ENCODE measurements at regions not wholly inside any gene's neighbourhood (a gene's known extent, or its start where the extent isn't known, plus 50 kb on each side); places are given as distances from the start of the nearest gene placed in this dataset.
A peak's percentile ranks its signal among the peaks of the same experiment; 100 is the strongest.
"Not testable (repeated sequence)": the region's sequence is repeated elsewhere in the genome, so short reads cannot be mapped to it uniquely, and the experiment has no call there.

DNA sequence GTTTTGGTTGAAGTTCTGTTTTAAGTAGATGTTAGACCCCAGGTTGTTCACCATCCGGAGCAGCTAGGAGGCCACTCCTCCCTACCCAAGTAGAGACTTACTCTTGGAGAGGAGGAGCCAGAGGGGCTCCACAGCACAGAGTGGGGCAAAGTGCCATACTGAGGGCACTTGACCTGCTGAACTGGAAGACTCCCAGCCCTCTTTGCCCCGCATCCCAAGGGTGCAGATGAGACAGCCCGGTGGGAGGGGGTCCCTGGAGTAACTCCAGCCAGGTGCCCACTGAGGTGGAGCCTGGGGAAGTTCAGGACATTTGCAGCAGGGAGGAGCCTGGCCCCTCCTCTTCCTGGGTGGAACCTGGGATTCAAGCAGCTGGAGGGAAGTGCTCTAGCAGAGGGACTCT is 102.1 kb upstream of the GPR6 start:
- no peak for DNase-seq

DNA sequence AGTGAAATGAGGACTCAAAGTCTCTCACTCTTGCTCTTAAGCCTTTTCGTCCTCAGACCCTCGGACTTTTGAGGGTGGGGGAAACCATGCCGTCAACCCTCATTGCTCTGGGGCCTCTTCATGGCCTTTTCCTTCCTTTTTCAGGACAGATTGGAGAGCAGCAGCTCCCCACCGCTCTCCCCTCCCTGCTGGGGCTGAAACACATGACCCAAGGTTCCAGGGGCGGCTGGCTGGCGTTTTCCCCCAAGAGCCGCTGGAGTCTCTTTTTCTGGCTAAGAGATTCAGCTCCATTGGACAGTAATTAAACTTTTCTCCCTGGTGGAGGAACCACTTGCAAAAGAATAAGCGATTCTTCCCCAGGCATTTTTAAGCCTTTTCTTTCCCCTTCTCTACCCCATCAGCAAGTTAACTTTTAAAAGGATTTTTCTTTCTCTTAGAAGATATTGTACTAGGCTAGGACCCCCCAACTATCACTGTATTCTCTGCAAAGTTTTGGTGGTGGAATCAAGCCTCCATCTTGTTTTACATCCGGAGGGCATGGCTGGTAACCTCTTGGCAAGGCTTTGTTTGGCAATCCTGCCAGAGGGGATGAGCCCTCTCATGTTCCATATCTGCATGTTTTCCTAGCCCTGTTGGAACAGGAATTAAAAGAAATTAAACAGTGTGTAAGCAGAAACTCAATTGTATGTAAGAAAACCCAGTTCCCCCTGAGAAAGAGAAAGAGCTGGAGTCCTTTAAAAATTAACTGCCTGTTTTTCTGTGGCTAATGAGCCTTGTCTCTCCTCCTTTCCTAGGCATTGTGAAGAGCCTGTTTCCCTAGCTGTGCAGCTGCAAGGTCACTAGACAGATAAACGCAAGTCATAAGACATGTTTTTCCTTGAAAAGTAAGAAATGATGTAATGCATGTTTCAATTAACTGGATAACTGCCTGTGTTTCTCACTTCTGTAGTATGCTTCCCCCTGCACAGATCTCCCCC is 100.8 kb upstream of the GPR6 start:
- DNase-seq: no peak

DNA sequence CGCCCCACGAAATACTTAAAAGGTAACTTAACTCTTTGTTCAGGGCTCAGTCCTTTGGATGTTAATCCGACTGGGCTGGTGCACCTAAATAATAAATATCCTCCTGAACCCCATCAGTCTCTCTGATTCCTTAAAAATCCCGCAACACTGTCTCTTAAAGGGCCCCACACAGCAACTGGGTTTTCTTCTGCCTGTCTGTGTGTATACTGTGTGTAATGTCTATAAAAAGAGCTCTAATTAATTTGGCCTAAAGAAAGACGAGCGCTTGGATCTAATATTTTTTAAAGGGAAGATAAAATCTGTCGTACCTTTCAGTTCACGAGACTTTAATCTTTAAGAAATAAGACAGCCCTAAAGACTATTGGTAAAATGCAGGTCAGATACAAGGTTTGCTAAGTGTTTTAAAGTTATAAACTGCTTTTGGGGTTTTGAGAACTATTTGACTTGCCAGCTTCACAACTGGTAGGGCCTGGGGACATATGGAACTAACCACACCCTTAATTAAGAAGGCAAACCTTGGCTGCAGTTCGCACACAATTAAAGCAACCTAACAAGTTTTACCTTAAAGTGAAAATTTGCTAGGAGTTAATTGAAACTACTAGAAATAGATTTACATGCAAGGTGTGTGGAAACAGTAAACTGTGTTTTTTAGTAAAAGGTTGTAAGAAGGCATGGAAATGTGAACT is 100.0 kb upstream of the GPR6 start:
- not testable (repeated sequence) for DNase-seq

DNA sequence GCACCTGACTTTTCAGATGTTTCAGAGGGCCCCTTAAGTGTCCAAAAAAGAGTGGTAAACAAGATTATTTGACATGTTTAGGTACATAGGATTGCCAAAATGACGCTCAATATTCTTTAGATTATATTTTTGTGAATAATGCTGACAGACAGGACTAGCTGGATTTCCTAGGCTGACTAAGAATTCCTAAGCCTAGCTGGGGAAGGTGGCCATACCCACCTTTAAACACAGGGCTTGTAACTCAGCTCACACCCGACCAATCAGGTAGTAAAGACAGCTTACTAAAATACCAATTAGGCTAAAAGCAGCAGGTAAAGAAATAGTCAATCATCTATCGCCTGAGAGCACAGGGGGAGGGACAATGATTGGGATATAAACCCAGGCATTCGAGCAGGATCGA is 99.0 kb upstream of the GPR6 start:
- not testable (repeated sequence) for DNase-seq

DNA sequence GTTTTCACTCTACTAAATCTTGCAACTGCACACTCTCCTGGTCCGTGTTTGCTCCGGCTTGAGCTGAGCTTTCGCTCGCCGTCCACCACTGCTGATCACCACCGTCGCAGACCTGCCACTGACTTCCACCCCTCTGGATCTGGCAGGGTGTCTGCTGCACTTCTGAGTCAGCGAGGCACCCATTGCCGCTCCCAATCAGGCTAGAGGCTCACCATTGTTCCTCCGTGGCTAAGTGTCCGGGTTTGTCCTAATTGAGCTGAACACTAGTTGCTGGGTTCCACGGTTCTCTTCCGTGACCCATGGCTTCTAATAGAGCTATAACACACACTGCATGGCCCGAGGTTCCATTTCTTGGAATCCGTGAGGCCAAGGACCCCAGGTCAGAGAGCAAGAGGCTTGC is 98.6 kb upstream of the GPR6 start:
- DNase-seq: no peak

DNA sequence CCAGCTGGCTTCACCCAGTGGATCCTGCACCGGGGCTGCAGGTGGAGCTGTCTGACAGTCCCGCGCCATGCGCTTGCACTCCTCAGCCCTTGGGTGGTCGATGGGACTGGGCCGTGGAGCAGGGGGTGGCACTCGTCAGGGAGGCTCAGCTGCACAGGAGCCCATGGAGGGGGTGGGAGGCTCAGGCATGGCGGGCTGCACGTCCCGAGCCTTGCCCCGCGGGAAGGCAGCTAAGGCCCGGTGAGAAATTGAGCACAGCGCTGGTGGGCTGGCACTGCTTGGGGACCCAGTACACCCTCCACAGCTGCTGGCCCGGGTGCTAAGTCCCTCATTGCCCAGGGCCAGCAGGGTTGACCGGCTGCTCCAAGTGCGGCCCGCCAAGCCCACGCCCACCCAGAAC is 97.0 kb upstream of the GPR6 start:
- DNase-seq: not testable (repeated sequence)

DNA sequence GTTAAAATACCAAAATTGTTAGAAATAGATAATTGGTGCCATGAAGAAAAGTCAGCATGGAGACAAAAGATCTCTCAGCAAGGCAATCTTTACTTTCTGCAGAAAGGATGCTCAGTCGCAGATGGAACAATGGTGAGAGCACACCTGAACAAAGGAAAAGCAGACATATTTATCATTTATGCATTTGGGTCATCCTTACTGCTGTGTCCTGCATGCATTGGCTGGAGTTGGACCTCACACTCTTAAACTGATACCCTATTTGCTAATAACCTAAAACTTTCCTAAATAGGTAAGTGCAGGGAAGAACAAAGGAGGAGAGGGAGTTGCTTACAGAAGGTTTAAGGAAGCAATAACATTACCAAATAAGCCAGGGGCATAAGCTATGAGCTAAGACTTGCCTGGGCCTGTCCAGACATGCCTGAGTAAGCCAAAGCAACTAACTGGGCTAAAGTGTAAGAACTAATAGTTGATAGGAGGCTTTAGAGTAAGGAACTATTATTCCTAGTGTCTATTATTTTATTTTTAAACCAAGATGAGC is 96.1 kb upstream of the GPR6 start:
- not testable (repeated sequence) for DNase-seq

DNA sequence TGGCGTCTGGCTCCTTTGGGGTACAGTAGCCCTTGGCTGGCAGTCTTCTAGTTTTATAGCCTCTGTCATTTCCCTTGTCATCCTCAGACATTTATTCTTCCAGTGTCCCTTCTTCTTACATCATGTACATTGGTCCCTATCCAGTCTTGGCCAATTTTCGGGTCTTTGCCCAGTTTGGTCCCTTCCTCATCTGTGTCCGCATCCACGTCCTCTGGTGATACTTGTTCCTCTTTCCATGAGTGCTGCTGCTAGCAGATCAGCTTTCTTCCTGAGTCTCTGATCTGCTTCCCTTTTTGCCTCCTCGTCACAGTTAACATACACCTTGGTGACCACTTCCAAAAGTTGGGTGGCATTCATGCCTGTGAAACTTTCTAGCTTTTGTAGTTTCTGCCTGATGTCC is 86.2 kb upstream of the GPR6 start:
- no peak for DNase-seq

DNA sequence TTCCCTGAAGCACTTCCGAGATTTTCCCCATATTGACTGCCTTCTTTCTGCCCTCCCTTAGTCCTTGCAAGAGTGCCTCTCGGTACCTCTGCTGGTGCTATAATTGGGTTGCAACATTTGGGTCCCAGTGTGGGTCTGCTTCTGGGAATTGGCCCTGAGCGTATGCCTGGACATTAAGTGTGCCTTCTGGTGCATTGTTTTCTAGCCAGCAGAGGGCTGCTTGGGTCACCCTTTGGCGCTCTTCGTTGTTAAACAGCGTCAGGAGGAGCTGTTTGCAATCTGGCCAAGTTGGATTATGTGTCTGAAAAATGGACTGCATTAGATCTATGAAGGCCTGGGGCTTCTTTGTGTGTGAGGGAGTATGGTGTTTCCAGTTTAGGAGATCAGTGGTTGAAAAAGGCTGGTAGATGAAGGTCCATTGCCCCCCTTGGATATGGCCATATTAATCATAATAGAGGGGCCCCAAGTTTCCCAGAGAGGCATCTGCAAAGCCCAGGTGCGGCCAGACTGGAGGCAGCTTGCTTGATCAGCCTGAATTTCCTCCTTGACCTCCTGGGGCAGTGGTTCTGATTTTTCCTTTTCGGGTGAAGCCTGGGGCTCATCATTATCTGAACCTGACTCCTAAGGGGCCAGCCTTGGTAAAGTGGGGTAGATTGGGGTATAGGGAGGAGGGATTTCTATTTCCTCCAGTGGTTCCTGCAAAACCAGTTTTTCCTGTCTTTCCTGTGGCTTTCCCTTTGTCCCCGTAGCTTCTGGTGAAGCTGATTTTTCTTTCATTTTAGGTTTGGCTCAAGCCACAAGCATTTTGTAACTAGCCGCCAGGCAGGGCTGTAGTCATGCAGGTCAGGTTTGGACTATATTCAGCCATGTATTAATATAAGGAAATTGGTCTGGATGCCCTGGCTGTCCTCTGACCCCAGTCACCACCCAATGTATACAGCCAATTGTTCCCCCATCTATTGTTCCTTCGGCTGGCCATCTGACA is 85.4 kb upstream of the GPR6 start:
- peak; percentile 4 for DNase-seq

DNA sequence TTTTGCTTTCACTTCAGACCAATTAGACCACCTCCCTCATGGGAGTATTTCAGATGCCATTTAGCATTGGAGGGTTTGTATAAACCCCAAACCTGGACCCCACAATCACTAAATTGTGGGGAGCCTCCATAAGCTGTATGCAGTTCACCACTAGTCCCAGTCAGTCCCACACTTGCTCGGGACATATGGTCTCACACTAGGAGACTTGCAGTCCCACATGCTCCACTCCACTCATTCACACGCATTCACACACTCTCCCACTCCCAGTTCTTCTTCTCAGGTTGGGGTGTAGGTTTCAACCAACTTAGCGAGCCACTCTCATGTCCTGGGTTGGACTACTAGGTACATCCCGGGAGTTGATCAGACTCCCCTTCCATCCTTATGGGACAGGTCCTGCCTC is 84.5 kb upstream of the GPR6 start:
- no peak for DNase-seq

DNA sequence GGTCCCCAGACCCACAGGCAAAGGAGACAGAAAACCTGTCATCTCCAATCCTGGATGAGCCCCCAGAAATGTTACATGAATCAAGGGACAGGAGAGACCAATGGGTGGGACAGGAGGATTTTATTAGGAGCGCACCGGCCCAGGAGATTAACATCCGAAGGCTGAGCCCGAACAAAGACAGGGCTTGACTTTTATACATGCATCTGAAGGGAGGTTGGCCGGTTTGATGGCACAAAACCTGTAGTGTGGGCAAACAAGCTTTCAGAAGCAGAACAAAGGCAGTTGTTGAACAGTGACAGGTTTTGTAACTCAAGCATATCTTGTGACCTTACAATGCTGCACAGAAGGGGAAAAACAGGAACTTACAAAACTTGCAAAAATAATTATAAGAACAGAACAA is 83.9 kb upstream of the GPR6 start:
- DNase-seq: no peak

DNA sequence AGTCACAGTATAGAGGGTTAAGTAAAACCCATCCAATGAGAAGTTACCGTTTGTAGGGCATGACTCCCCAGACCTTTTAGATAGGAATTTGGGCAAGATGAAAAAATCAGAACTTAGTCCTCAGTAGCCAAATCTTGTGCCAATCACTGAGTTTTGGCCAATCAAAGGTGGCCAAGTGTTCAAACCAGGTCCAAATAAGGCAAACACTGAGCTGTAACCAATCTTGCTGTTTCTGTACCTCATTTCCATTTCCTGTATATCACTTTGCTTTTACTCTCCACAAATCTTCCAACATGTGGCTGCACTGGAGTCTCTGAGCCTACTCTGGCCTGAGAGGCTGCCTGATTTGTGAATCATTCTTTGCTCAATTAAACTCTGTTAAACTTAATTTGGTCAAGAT is 81.8 kb upstream of the GPR6 start:
- DNase-seq: no peak

DNA sequence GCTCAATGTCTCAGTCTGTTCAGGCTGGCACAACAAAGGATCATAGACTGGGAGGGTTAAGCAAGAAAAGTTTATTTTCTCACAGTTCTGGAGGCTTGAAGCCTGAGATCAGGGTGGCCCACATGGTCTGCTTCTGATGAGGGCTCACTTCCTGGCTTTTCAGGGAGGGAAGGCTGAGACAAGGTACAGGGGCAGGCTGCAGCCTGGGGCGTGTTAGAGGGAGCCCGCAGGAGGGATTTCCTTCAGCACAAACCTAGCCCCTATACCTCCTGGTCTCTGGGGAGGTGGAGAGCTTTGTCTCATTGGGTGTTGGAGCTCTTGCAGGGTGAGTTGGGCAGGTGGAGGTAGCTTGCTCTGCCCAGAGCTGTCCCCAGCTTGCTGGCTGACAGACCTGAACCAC is 81.1 kb upstream of the GPR6 start:
- DNase-seq: no peak

DNA sequence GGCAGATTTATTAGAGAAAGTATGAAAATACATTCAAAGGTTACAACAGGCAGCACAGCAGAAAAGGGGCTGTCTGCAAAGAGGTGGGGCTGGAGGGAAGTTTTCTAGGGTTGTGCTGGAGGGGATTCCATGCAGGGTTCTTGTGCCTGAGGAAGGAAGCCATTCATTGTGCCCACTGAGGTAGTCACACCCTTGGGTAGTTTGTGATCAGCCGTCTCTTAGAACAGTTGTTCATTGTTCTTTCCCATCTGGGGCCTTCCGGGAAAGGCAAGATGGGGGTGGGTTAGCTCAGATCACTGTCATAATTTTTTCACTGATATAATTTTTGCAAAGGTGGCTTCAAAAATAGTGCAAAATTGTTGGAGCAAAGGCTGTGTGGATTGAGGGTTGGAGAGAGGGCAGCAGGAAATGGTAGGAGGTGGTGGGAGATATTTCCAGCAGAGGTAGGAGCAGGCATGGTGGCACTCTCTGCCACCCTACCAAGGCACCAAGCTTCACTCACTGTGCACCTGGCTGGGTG is 80.5 kb upstream of the GPR6 start:
- no peak for DNase-seq

DNA sequence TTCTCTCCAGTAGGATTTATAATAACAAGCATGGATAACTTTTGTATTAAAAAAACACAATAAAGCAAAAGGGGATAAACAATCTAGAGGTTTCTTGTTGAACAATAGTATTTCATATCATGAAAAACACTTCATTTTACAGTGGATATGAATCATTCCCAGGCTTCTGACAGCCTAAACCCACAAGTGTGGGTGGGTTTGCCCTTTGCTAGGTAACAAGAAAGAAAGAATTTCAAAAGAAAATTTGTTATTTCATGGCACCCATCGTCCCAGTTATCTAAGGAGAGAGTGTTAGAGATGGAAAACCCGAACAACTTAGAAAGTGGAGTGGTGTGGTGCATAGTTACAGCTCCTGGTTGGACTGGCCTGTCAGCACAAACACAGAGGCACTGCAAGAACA is 76.1 kb upstream of the GPR6 start:
- no peak for DNase-seq

DNA sequence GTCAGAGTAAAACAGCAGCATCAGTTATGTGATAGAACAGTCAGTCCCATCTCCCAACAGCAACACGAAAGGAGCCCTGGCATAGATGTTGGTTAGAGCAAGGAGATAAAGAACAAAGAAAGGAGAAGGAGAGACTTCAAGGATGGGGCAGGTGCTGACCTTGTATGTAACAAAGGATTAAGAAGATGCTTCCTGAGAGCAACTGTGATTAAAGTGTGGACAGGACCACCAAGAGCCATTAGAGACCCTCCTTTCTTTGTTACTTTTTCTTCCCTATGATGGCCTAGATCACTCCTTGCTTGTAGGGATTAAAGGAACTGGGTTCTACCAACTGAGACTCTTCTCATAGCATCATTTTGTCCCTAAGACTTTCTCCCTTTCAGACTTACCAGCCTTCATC is 75.2 kb upstream of the GPR6 start:
- DNase-seq: no peak

DNA sequence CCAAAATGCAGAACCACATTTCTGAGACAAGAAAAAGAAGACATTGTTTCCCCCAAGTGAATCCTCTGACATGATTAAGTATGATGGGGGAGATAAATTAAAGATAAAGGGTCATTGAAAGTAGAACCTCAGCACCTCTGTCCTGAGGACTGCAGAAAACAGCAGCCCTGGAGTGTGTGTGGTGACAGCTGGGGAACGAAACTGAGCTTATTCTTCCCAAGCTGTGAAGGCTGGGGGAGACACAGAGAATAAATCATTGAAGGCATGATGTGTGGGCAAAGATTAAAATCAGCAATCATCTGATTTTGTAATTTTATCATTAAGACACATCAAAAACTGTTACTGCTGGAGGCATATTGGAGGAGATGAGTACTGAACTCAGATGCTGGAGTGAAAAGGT is 67.5 kb upstream of the GPR6 start:
- DNase-seq: no peak

DNA sequence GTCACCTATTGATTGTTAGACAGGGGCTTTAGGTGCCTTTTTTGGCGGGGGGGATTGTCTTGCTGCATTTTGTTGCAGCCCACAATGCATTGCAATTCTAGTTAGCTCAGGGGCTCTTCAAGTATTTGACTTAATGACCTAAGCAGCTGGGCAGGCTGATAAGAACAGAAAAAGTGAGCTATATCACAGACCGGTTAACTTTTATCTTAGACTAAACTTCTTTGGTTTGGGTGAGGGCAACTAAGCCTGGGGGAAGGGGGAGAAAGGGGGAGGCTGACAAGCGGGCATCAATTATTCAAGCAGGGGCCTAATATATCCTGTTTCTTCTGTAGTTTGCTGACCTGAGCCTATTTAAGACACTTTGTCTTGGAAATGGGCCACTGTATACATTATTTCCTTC is 66.0 kb upstream of the GPR6 start:
- no peak for DNase-seq

DNA sequence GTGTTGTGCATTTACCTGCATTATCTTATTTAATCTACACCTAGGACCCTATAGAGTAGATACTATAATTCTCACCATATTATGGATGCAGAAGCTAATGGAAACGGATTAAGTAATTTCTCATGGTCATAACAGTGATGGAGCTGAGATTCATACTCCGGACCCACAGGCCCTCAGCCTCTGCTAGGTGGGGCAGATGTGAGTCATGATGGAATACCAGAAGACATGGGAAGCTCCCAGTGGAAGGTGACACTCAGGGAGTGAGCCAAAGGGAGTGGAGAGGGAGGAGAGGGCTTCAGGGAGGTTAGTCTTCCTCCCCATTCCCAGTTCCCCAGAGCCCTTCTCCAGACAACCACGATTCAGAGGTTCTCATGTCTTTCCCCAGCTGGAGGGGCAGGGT is 65.2 kb upstream of the GPR6 start:
- DNase-seq: no peak

DNA sequence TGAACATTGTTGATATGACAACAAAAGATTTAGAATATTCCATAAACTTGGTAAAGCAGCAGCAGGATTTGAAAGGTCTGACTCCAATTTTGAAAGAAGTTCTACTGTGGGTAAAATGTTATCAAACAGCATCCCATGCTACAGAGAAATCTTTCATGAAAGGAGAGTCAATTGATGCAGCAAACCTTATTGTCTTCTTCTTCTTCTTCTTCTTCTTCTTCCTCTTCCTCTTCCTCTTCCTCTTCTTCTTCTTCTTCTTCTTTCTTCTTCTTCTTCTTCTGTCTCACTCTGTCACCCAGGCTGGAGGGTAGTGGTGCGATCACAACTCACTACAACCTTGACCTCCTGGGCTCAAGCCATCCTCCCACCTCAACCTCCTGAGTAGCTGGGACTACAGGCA is 62.4 kb upstream of the GPR6 start:
- not testable (repeated sequence) for DNase-seq

DNA sequence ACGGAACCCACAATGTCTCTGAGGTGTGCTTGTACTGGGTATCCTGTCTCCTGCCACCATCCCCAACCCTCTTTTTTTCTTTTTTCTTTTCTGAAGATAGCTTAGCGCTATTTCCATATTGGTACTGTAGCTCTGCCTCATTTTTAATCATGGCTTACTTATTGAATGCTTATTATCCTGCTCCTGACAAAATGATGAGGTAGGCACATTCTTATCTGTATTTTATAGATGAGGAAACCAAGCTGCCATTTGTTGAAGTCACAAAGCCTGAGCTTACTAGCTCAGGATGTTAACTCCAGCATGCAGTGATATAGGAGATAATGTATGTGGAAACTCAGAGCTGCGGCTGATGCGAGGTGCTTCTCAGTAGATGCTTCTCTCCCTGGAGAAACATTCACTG is 61.4 kb upstream of the GPR6 start:
- no peak for DNase-seq

DNA sequence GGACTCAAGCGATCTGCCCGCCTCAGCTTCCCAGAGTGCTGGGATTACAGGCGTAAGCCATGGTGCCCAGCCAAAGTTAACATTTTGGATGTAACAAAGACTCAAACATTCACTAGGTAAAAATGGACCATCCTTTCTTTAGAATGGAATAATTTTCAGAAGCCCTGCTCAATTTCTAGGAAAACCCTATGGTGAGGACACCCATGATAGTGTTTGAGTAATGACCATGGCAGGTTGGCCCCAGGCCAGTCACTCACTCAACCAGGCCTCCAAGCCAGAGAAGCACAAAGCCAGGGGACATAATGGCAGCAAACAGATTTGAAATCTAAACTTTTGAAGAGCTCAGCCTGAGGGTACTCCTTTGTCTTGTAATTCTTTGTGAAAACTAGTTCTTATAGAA is 59.9 kb upstream of the GPR6 start:
- no peak for DNase-seq

DNA sequence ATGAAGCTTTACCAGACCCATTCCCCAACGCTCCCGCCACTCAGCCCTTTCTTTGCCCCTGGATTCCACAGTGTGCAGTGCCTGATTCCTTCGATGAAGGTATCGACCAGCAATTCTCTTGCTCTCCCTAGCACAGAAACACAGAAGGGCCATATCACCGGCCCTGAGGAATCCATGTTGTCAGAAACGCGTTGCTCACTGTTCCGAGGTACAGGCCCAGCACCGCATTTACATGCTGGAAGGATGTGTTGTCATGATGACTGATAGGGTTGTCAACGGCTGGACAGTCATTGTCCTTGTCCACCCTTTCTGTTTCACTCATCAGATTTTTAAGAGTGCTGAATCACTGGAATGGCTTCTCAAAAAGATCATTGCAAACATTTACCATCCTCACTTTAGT is 57.2 kb upstream of the GPR6 start:
- DNase-seq: no peak

Measured in RPMI8226 (cell line).